ENCODE measurements at regions not wholly inside any gene's neighbourhood (a gene's known extent, or its start where the extent isn't known, plus 50 kb on each side); places are given as distances from the start of the nearest gene placed in this dataset.

DNA sequence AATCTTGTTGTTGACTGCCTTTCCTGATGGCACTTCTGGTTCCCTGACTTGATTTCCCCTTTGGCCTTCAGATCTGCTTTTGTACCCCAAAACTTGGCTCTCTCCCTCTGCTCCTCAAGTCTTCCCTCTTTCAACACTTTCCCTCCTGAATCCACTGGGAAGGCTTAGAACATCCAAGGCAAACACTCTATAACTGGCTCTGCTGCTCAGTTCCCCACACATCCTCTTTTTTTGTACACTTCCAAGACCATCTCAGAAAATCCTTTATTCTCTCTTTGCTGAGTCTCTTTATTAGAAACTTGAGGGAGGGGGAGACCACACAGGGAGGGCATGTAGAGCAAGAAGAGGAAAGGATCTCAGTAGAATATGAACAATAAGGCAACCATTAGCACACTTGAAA is 354.1 kb downstream of the KIF16B start:
- TF ChIP-seq, protein P1, sequence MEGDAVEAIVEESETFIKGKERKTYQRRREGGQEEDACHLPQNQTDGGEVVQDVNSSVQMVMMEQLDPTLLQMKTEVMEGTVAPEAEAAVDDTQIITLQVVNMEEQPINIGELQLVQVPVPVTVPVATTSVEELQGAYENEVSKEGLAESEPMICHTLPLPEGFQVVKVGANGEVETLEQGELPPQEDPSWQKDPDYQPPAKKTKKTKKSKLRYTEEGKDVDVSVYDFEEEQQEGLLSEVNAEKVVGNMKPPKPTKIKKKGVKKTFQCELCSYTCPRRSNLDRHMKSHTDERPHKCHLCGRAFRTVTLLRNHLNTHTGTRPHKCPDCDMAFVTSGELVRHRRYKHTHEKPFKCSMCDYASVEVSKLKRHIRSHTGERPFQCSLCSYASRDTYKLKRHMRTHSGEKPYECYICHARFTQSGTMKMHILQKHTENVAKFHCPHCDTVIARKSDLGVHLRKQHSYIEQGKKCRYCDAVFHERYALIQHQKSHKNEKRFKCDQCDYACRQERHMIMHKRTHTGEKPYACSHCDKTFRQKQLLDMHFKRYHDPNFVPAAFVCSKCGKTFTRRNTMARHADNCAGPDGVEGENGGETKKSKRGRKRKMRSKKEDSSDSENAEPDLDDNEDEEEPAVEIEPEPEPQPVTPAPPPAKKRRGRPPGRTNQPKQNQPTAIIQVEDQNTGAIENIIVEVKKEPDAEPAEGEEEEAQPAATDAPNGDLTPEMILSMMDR (IDR thresholded peaks at IDR 0.05) = no peak
- TF ChIP-seq EP300 (IDR thresholded peaks at IDR 0.05) = no peak
- TF ChIP-seq POLR2A (IDR thresholded peaks at IDR 0.05) = no peak
